ENCODE measurements at regions not wholly inside any gene's neighbourhood (a gene's known extent, or its start where the extent isn't known, plus 50 kb on each side); places are given as distances from the start of the nearest gene placed in this dataset.
"Not testable (repeated sequence)": the region's sequence is repeated elsewhere in the genome, so short reads cannot be mapped to it uniquely, and the experiment has no call there.

GRCh38 chr22:23421300-23421699 is 158.8 kb downstream of the IGLL1 start:
- DNase-seq (ENCODE audit: low spot score); intact Hi-C loops (cut with DNase I); ATAC-seq: not testable (repeated sequence)

GRCh38 chr22:23419931-23420330 is 160.2 kb downstream of the IGLL1 start:
- intact Hi-C loops (cut with DNase I) = no loop called here
- no peak for DNase-seq (ENCODE audit: low spot score)
- ATAC-seq = no peak

GRCh38 chr22:23419171-23419570 is 160.9 kb downstream of the IGLL1 start:
- intact Hi-C loops (cut with DNase I) = no loop called here
- ATAC-seq (no peak), DNase-seq (ENCODE audit: low spot score) (no peak)

GRCh38 chr22:23418159-23418788 is 161.8 kb downstream of the IGLL1 start:
- DNase-seq (ENCODE audit: low spot score) = no peak
- intact Hi-C loops (cut with DNase I) = no loop called here
- ATAC-seq = no peak

GRCh38 chr22:23417327-23417726 is 162.8 kb downstream of the IGLL1 start:
- DNase-seq (ENCODE audit: low spot score); ATAC-seq; intact Hi-C loops (cut with DNase I): not testable (repeated sequence)

- intact Hi-C loops (cut with DNase I); DNase-seq (ENCODE audit: low spot score); ATAC-seq: not testable (repeated sequence)
Measured at GRCh38 chr22:23416169-23416690, 163.9 kb downstream of the IGLL1 start.

GRCh38 chr22:23415490-23415851 is 164.6 kb downstream of the IGLL1 start:
- intact Hi-C loops (cut with DNase I) = no loop called here
- DNase-seq (ENCODE audit: low spot score) = no peak
- ATAC-seq = no peak

GRCh38 chr22:23414727-23415489 is 165.2 kb downstream of the IGLL1 start:
- DNase-seq (ENCODE audit: low spot score) (no peak), ATAC-seq (no peak)
- intact Hi-C loops (cut with DNase I) = no loop called here

GRCh38 chr22:23411739-23412138 is 168.4 kb downstream of the IGLL1 start:
- intact Hi-C loops (cut with DNase I) = no loop called here
- no peak for ATAC-seq
- DNase-seq (ENCODE audit: low spot score) = no peak

GRCh38 chr22:23410411-23410810 is 169.7 kb downstream of the IGLL1 start:
- intact Hi-C loops (cut with DNase I) = no loop called here
- DNase-seq (ENCODE audit: low spot score) = no peak

GRCh38 chr22:23409976-23410375 is 170.1 kb downstream of the IGLL1 start:
- DNase-seq (ENCODE audit: low spot score) (no peak), ATAC-seq (no peak)
- intact Hi-C loops (cut with DNase I) = no loop called here

More at GRCh38 chr22:23410411-23410810, 169.7 kb downstream of the IGLL1 start:
- no peak for ATAC-seq

- ATAC-seq = no peak
- no peak for DNase-seq (ENCODE audit: low spot score)
- intact Hi-C loops (cut with DNase I) = no loop called here
Measured at GRCh38 chr22:23408321-23408720, 171.8 kb downstream of the IGLL1 start.

GRCh38 chr22:23405366-23405851 is 174.7 kb downstream of the IGLL1 start:
- intact Hi-C loops (cut with DNase I) = no loop called here
- ATAC-seq (no peak), DNase-seq (ENCODE audit: low spot score) (no peak)

- DNase-seq (ENCODE audit: low spot score) (no peak), ATAC-seq (peak; percentile 42)
- intact Hi-C loops (cut with DNase I) = no loop called here
Measured at GRCh38 chr22:23404689-23405365, 175.3 kb downstream of the IGLL1 start.

GRCh38 chr22:23403720-23404688 is 176.1 kb downstream of the IGLL1 start:
- intact Hi-C loops (cut with DNase I) = no loop called here
- no peak for ATAC-seq
- no peak for DNase-seq (ENCODE audit: low spot score)

- intact Hi-C loops (cut with DNase I) = no loop called here
- ATAC-seq (no peak), DNase-seq (ENCODE audit: low spot score) (no peak)
Measured at GRCh38 chr22:23403152-23403719, 176.9 kb downstream of the IGLL1 start.

GRCh38 chr22:23402275-23403151 is 177.6 kb downstream of the IGLL1 start:
- DNase-seq (ENCODE audit: low spot score) (no peak), ATAC-seq (peak; percentile 56)
- intact Hi-C loops (cut with DNase I) = no loop called here
